ENCODE measurements at regions not wholly inside any gene's neighbourhood (a gene's known extent, or its start where the extent isn't known, plus 50 kb on each side); places are given as distances from the start of the nearest gene placed in this dataset.
A peak's percentile ranks its signal among the peaks of the same experiment; 100 is the strongest.

GRCh38 chr6:96724641-96725040 is 112.6 kb downstream of the GPR63 start:
- no peak for DNase-seq

GRCh38 chr6:96723362-96723761 is 113.9 kb downstream of the GPR63 start:
- DNase-seq = no peak
- Mint-ChIP-seq H3K27me3 (ENCODE audit: unreplicated experiment) (no peaks in the 10 kb centered on the region), H3K27ac (ENCODE audit: unreplicated experiment) (peak overlapping the region; percentile 23), H3K36me3 (ENCODE audit: unreplicated experiment) (no peaks in the 10 kb centered on the region), H3K9me3 (ENCODE audit: unreplicated experiment) (peaks cover 2% of the 10 kb centered on the region), H3K4me1 (ENCODE audit: low read depth, unreplicated experiment) (peaks cover 12% of the 10 kb centered on the region), H3K4me3 (ENCODE audit: unreplicated experiment) (peak overlapping the region; percentile 56)
- TF ChIP-seq, protein P1, sequence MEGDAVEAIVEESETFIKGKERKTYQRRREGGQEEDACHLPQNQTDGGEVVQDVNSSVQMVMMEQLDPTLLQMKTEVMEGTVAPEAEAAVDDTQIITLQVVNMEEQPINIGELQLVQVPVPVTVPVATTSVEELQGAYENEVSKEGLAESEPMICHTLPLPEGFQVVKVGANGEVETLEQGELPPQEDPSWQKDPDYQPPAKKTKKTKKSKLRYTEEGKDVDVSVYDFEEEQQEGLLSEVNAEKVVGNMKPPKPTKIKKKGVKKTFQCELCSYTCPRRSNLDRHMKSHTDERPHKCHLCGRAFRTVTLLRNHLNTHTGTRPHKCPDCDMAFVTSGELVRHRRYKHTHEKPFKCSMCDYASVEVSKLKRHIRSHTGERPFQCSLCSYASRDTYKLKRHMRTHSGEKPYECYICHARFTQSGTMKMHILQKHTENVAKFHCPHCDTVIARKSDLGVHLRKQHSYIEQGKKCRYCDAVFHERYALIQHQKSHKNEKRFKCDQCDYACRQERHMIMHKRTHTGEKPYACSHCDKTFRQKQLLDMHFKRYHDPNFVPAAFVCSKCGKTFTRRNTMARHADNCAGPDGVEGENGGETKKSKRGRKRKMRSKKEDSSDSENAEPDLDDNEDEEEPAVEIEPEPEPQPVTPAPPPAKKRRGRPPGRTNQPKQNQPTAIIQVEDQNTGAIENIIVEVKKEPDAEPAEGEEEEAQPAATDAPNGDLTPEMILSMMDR (IDR thresholded peaks at IDR 0.05; ENCODE audit: partially characterized antibody, unreplicated experiment) = no peak

More at GRCh38 chr6:96724641-96725040, 112.6 kb downstream of the GPR63 start:
- Mint-ChIP-seq H3K27me3 (ENCODE audit: unreplicated experiment) (no peaks in the 10 kb centered on the region), H3K27ac (ENCODE audit: unreplicated experiment) (peak overlapping the region; percentile 22), H3K4me1 (ENCODE audit: low read depth, unreplicated experiment) (peaks cover 12% of the 10 kb centered on the region), H3K4me3 (ENCODE audit: unreplicated experiment) (peak overlapping the region; percentile 9), H3K9me3 (ENCODE audit: unreplicated experiment) (no peaks in the 10 kb centered on the region), H3K36me3 (ENCODE audit: unreplicated experiment) (no peaks in the 10 kb centered on the region)
- TF ChIP-seq, protein P1 (IDR thresholded peaks at IDR 0.05; ENCODE audit: partially characterized antibody, unreplicated experiment) = no peak

GRCh38 chr6:96721227-96721626 is 116.0 kb downstream of the GPR63 start:
- TF ChIP-seq, protein P1 (IDR thresholded peaks at IDR 0.05; ENCODE audit: partially characterized antibody, unreplicated experiment) = no peak
- peaks cover 3% of the 10 kb centered on the region for H3K9me3 Mint-ChIP-seq (ENCODE audit: unreplicated experiment)
- H3K27ac Mint-ChIP-seq (ENCODE audit: unreplicated experiment) = no peak overlapping the region
- H3K36me3 Mint-ChIP-seq (ENCODE audit: unreplicated experiment) = no peaks in the 10 kb centered on the region
- no peak for DNase-seq
- peaks cover 12% of the 10 kb centered on the region for H3K4me1 Mint-ChIP-seq (ENCODE audit: low read depth, unreplicated experiment)
- H3K4me3 Mint-ChIP-seq (ENCODE audit: unreplicated experiment) = no peak overlapping the region
- H3K27me3 Mint-ChIP-seq (ENCODE audit: unreplicated experiment) = no peaks in the 10 kb centered on the region

DNA sequence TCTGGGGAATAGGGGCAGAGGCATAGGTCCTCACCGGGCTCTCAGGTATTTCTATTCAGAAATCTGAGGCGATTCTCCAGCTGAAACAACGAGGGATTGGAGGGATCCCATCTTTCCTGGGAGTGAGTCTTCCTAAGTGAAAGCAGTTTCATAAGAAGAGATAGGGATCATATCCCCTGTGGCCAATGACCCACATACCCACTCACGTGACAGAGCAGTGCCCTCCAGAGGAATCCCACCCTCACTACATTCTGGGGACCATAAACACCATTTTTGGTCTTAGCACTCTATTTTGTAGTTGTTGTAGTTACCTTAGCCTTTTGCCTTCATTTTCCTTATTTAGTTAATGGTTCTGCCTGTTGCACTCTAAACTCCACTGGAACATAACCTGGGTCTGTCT is 121.1 kb downstream of the GPR63 start:
- Mint-ChIP-seq H3K4me3 (ENCODE audit: unreplicated experiment) (no peak overlapping the region), H3K36me3 (ENCODE audit: unreplicated experiment) (no peaks in the 10 kb centered on the region), H3K27me3 (ENCODE audit: unreplicated experiment) (no peaks in the 10 kb centered on the region), H3K4me1 (ENCODE audit: low read depth, unreplicated experiment) (no peaks in the 10 kb centered on the region), H3K9me3 (ENCODE audit: unreplicated experiment) (peaks cover 3% of the 10 kb centered on the region), H3K27ac (ENCODE audit: unreplicated experiment) (no peak overlapping the region)
- TF ChIP-seq, protein P1 (IDR thresholded peaks at IDR 0.05; ENCODE audit: partially characterized antibody, unreplicated experiment) = peak; percentile 31
- no peak for DNase-seq

DNA sequence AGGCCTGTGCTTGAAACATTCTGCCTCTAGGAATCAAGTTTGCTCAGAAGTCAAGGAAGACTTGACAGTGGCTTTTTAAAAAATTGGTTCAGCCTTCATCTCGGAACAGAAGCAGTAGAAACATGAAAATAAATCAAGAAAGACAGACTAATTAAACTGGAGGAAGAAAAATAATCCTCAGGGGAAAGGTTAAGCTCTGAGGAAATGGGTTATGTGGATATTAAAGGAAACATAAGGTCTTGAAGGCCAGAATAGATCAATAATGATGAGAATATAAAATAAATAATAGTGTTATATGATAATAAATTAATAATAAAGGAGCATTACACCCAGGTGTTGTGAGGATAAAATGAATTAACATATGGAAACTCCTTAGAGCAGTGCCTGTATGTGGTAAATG is 121.7 kb downstream of the GPR63 start:
- no peaks in the 10 kb centered on the region for H3K27me3 Mint-ChIP-seq (ENCODE audit: unreplicated experiment)
- TF ChIP-seq, protein P1 (IDR thresholded peaks at IDR 0.05; ENCODE audit: partially characterized antibody, unreplicated experiment) = no peak
- H3K27ac Mint-ChIP-seq (ENCODE audit: unreplicated experiment) = no peak overlapping the region
- no peak for DNase-seq
- no peak overlapping the region for H3K4me3 Mint-ChIP-seq (ENCODE audit: unreplicated experiment)
- no peaks in the 10 kb centered on the region for H3K4me1 Mint-ChIP-seq (ENCODE audit: low read depth, unreplicated experiment)
- H3K36me3 Mint-ChIP-seq (ENCODE audit: unreplicated experiment) = no peaks in the 10 kb centered on the region
- peaks cover 3% of the 10 kb centered on the region for H3K9me3 Mint-ChIP-seq (ENCODE audit: unreplicated experiment)
